Right lobe of liver (tissue), 4 donors: ENCODE measurements at regions not wholly inside any gene's neighbourhood (a gene's known extent, or its start where the extent isn't known, plus 50 kb on each side); places are given as distances from the start of the nearest gene placed in this dataset.

Experiments
- CTCF ChIP-seq, 4 donors: fragments of 200-600 bp in 3 of 4; fragments of 450-650 bp in 1 of 4; IDR thresholded peaks; one replicate each; pipeline versions ENCODE4 v1.5.1 to v1.8.0; 2016 to 2022; ENCODE audit warnings: antibody characterized with exemption in 4 of 4, mild to moderate bottlenecking in 2 of 4
- POLR2A ChIP-seq: fragments of 450-650 bp; IDR thresholded peaks from one replicate; pipeline ENCODE4 v1.6.1; 2017; ENCODE audit warnings: antibody characterized with exemption, mild to moderate bottlenecking
- donor health status: DM: no; HTN: no; CAD: no.
- donor health status: DM: no; HTN: no; CAD: no.
- donor health status: DM: no; HTN: yes; CAD: no.

DNA sequence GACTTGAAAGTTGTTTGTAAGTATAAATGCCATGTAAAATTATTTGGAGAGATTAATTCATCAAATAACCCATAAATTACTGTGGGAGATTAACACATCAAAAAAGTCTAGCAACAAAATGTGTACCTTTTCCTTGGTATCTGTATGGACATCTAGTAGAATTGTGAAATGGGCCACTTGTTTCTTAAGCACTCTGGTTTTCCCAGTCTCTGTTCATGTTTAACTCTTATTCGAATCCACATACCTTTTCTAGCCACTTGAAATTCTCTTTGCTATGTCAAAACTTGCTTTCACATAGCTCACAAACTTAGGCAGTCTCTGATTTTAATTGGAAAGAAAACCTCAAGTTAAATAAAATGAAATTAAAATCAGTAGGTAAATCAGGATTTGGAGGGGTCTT is 470.6 kb downstream of the LMO7 start:
- no peak for TF ChIP-seq POLR2A
- TF ChIP-seq CTCF (IDR thresholded peaks at IDR 0.05): no peak
